ENCODE measurements at regions not wholly inside any gene's neighbourhood (a gene's known extent, or its start where the extent isn't known, plus 50 kb on each side); places are given as distances from the start of the nearest gene placed in this dataset.

DNA sequence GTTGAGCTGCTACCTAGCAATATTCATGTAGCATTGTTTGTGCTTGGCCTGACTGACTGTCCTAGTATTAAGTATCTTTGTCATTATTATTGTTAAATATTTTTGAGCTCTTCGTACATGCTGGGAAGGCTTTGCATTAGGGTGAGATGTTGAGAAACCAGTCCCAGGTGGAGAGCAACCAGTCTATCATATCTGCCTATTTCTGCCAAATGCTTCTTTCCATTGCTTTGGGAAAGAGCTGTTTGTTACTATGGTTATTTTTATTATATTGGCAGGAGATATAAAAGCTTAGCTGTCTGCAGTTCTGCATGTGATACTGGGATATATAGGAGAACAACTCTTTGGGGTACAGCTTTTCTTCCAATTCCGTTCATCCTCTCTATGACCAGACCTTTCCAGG lies 85.1 kb downstream of the CLDN17 start:
- H3K4me3 ChIP-seq (ENCODE audit: low read depth, low read length), result no peak overlapping the region
- no peak for TF ChIP-seq POLR2A (IDR thresholded peaks at IDR 0.05; ENCODE audit: extremely low read depth, insufficient read length)
- TF ChIP-seq, protein P1, sequence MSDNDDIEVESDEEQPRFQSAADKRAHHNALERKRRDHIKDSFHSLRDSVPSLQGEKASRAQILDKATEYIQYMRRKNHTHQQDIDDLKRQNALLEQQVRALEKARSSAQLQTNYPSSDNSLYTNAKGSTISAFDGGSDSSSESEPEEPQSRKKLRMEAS (IDR thresholded peaks at IDR 0.05; ENCODE audit: low read depth, low read length), result no peak
- TF ChIP-seq MYC (IDR thresholded peaks at IDR 0.05; ENCODE audit: low read depth, low read length), result no peak
- TF ChIP-seq, protein P2, sequence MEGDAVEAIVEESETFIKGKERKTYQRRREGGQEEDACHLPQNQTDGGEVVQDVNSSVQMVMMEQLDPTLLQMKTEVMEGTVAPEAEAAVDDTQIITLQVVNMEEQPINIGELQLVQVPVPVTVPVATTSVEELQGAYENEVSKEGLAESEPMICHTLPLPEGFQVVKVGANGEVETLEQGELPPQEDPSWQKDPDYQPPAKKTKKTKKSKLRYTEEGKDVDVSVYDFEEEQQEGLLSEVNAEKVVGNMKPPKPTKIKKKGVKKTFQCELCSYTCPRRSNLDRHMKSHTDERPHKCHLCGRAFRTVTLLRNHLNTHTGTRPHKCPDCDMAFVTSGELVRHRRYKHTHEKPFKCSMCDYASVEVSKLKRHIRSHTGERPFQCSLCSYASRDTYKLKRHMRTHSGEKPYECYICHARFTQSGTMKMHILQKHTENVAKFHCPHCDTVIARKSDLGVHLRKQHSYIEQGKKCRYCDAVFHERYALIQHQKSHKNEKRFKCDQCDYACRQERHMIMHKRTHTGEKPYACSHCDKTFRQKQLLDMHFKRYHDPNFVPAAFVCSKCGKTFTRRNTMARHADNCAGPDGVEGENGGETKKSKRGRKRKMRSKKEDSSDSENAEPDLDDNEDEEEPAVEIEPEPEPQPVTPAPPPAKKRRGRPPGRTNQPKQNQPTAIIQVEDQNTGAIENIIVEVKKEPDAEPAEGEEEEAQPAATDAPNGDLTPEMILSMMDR (IDR thresholded peaks at IDR 0.05; ENCODE audit: low read depth, low read length), result no peak
- DNase-seq (ENCODE audit: low read depth), result no peak

DNA sequence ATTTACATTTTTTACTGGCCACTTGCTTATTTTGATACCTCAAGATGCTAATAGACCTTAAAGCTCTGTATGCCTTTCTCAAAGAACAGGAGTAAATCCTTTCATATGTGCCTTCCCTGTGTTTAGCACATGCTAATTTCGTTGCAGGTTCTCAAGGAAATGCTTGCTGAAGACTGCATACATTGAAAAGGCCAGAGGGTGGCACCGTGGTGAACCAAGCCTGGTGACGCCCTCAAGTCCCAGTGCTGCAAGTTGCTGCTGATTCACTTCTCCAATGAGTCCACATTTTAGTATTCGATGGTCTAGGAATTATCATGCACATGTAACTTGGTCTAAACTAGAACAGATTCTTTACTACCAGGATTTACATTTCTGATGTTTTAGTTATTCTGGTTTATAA lies 94.1 kb downstream of the CLDN17 start:
- TF ChIP-seq, protein P1 (IDR thresholded peaks at IDR 0.05; ENCODE audit: low read depth, low read length), result no peak
- TF ChIP-seq POLR2A (IDR thresholded peaks at IDR 0.05; ENCODE audit: extremely low read depth, insufficient read length) (no peak), MYC (IDR thresholded peaks at IDR 0.05; ENCODE audit: low read depth, low read length) (no peak)
- TF ChIP-seq, protein P2 (IDR thresholded peaks at IDR 0.05; ENCODE audit: low read depth, low read length), result peak; percentile 26
- DNase-seq (ENCODE audit: low read depth), result peak; percentile 54
- H3K4me3 ChIP-seq (ENCODE audit: low read depth, low read length), result no peak overlapping the region

DNA sequence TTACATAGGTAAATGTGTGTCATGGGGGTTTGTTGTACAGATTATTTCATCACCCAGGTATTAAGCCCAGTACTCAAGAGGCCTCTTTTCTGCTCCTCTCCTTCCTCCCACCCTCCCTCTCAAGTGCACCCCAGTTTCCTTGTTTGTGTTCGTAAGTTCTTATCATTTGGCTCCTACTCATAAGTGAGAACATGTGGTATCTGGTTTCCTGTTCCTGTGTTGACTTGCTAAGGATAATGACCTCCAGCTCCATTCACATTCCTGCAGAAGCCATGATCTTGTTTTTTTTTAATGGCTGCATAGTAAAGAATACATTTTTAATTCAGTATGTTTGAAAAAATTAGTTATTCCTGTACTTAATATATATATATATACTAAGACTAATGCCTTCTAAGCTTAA lies 107.7 kb downstream of the CLDN17 start:
- TF ChIP-seq POLR2A (IDR thresholded peaks at IDR 0.05; ENCODE audit: extremely low read depth, insufficient read length), result no peak
- TF ChIP-seq, protein P1 (IDR thresholded peaks at IDR 0.05; ENCODE audit: low read depth, low read length), result no peak
- no peak for TF ChIP-seq MYC (IDR thresholded peaks at IDR 0.05; ENCODE audit: low read depth, low read length)
- TF ChIP-seq, protein P2 (IDR thresholded peaks at IDR 0.05; ENCODE audit: low read depth, low read length), result no peak
- no peak for DNase-seq (ENCODE audit: low read depth)

DNA sequence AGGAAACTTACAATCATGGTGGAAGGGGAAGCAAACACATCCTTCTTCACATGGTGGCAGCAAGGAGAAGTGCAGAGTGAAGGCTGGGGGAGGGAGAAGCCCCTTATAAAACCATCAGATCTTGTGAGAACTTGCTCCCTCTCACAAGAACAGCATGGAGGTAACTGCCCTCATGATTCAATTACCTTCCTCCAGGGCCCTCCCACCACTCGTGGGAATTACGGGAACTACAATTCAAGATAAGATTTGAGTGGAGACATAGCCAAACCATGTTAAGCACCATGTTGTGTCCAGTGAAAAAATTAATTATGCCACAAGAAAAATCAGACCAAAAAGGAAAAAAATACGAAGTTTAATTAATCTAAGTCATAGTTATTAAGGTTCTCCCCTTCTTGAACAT lies 109.5 kb downstream of the CLDN17 start:
- no peak overlapping the region for H3K4me3 ChIP-seq (ENCODE audit: low read depth, low read length)
- TF ChIP-seq MYC (IDR thresholded peaks at IDR 0.05; ENCODE audit: low read depth, low read length) (no peak), POLR2A (IDR thresholded peaks at IDR 0.05; ENCODE audit: extremely low read depth, insufficient read length) (no peak)
- TF ChIP-seq, protein P2 (IDR thresholded peaks at IDR 0.05; ENCODE audit: low read depth, low read length), result no peak
- TF ChIP-seq, protein P1 (IDR thresholded peaks at IDR 0.05; ENCODE audit: low read depth, low read length), result no peak
- DNase-seq (ENCODE audit: low read depth), result no peak

More for the DNA sequence above, 107.7 kb downstream of the CLDN17 start:
- H3K4me3 ChIP-seq (ENCODE audit: low read depth, low read length), result no peak overlapping the region

DNA sequence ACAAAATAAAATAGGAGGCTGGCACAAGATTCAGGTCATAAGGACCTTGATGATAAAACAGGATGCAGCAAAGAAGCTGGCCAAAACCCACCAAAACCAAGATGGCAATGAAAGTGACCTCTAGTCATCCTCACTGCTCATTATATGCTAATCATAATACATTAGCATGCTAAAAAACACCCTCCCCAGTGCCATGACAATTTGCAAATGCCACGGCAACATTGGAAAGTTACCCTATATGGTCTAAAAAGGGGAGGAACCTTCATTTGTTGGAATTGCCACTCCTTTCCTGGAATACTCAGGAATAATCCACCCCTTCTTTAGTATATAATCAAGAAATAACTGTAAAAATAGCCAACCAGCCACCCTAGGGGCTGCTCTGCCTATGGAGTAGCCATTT lies 108.8 kb upstream of the GRIK1 start:
- TF ChIP-seq, protein P2 (IDR thresholded peaks at IDR 0.05; ENCODE audit: low read depth, low read length), result no peak
- TF ChIP-seq MYC (IDR thresholded peaks at IDR 0.05; ENCODE audit: low read depth, low read length) (no peak), POLR2A (IDR thresholded peaks at IDR 0.05; ENCODE audit: extremely low read depth, insufficient read length) (no peak)
- TF ChIP-seq, protein P1 (IDR thresholded peaks at IDR 0.05; ENCODE audit: low read depth, low read length), result no peak
- no peak overlapping the region for H3K4me3 ChIP-seq (ENCODE audit: low read depth, low read length)
- DNase-seq (ENCODE audit: low read depth), result no peak

All from NB4 (cell line).